ENCODE measurements at regions not wholly inside any gene's neighbourhood (a gene's known extent, or its start where the extent isn't known, plus 50 kb on each side); places are given as distances from the start of the nearest gene placed in this dataset.
"Not testable (repeated sequence)": the region's sequence is repeated elsewhere in the genome, so short reads cannot be mapped to it uniquely, and the experiment has no call there.

GRCh38 chr3:128548426-128549282 lies 55.7 kb upstream of the GATA2 start:
- DNase-seq, result no peak

DNA sequence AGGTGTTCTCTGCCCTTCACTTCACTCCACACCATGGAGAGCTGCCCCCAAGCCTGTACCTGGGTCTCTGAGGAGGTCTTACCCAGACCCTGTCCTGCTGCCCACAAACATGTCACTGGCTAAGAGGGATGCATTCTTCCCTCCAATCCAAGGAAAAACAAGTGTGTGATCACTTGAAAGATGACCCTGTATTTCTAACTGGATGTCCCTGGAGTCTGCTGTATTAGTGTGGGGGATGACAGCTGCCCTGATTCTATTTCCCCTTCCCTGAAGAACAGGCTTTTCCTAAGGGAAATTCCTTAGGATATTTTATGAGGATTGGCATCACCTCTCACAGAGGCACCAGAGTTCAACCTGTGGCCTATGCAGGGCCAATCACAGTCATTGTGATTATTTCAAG lies 55.0 kb upstream of the GATA2 start:
- no peak for DNase-seq

DNA sequence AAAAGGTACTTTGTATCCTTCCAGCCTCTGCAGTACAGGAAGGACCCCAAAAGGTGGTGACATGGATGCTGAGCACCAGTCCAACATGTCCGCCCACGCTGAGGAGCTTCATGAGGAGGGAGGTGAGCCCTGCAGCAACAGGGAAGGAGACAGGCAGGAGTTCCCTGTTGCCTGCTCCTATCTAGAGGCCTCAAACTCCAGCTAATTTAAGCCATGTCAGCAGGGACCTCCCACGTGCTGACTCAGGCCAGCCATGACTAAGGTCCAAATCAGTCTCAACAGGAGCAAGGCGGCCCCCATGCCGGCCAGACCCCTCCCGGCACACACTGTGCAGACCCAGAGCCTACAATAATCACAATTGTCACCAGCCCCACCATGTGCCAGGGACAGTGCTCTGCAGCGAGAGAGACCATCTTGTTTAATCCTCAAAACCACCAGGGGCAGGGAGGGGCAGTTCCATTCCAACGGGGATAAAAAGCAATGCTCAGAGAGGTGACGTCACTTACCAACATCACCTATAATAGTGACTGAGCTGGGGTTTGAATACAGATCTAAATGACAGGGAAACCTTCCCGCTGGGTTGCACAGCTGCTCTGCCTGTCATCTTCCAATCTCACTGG lies 54.5 kb upstream of the GATA2 start:
- no peak for DNase-seq

DNA sequence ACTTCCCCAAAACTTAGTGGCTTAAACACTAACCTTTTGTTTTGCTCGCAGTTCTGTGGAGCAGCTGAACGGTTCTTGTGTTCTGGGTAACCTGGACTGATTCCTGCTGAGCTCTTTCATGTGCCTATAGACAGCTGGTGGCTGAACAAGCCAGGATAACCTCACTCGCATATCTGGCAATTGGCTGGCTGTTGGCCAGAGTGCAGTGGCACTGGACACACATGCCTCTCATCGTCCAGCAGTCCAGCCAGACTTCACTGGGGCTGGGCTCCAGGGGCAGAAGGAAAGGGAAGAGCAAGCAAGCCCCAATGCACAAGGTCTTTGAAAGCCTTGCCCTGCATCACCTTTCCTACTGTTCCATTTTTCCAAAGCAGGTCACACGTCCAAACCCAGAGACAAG lies 53.6 kb upstream of the GATA2 start:
- no peak for DNase-seq

DNA sequence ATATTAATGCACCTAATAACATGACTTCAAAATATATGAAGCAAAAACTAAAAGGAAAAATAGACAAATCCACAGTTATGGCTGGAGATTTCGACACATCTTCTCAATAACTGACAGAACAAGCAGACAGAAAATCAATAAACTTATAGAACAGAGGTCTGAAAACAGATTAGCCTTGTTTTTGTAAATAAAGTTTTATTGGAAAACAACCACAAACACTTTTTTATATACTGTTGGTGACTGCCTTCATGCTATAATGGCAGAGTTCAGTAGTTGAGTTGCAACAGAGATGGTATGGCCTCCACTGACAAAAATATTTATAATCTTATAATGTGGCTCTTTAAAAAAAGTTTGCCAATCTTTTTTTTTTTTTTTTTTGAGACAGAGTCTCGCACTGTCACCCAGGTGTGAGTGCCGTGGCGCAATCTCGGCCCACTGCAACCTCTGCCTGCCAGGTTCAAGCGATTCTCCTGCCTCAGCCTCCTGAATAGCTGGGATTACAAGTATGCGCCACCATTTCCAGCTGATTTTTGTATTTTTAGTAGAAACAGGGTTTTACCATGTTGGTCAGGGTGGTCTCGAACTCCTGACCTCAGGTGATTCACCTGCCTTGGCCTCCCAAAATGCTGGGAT lies 52.2 kb upstream of the GATA2 start:
- DNase-seq, result no peak

- no peak for DNase-seq
Measured at GRCh38 chr3:128544190-128544589, 51.2 kb upstream of the GATA2 start.

GRCh38 chr3:128543570-128544174 lies 50.7 kb upstream of the GATA2 start:
- DNase-seq, result not testable (repeated sequence)
